GM12878 (cell line): ENCODE measurements at regions not wholly inside any gene's neighbourhood (a gene's known extent, or its start where the extent isn't known, plus 50 kb on each side); places are given as distances from the start of the nearest gene placed in this dataset.

Experiments
- ATAC-seq: fragments of 200-7000 bp; cut with Tn5 transposase; 3 replicates; pipeline ENCODE4 v1.9.1; 2020; ENCODE audit warnings: mild to moderate bottlenecking, moderate library complexity
- BruUV-seq: library from RNA; stranded (reverse); fragments of 400-500 nt; replicated peaks from 2 replicates; lab custom pipeline; 2021; lab: Mats Ljungman, UMichigan
- CTCF ChIA-PET: fragments of 300-600 bp; sonication (Branson Sonifier 250); formaldehyde crosslinking; extraction: SDS; loops from one replicate; lab custom pipeline; 2021; ENCODE audit warnings: inconsistent platforms; lab: Yijun Ruan, JAX
- POLR2A ChIA-PET: fragments of 350-600 bp; formaldehyde crosslinking; extraction: SDS; loops from one replicate; lab custom pipeline; 2021; ENCODE audit warnings: inconsistent platforms; lab: Charles Lee
- RAD21 ChIA-PET: fragments of 300-600 bp; sonication (Branson Sonifier 250); formaldehyde crosslinking; loops from one replicate; lab custom pipeline; 2023; ENCODE audit warnings: antibody characterized with exemption; ENCODE audit not compliant: unreplicated experiment; lab: Charles Lee
- SMC1A ChIA-PET: fragments of 300-600 bp; sonication (Branson Sonifier 250); formaldehyde crosslinking; loops from one replicate; lab custom pipeline; 2023; ENCODE audit not compliant: unreplicated experiment, uncharacterized antibody; lab: Charles Lee
- DNase-seq: peaks from one replicate; pipeline ENCODE4 v3.0.0-alpha.2; 2011; ENCODE audit warnings: low read depth, low spot score
- FAIRE-seq: peaks from 3 replicates; lab custom pipeline; 2011; peaks lifted over from hg19 to GRCh38; lab: Jason Lieb, UNC
- H2AFZ ChIP-seq: 2 replicates; pipeline ENCODE4 v1.6.0; 2011; ENCODE audit warnings: low read depth, low read length, control low read depth; ENCODE audit not compliant: control insufficient read depth
- H3K27ac ChIP-seq: 2 replicates; pipeline ENCODE4 v1.5.1; 2011; ENCODE audit warnings: control low read depth; ENCODE audit not compliant: control insufficient read depth, insufficient read depth
- H3K27me3 ChIP-seq, 2 experiments: replicated peaks in 1 of 2; 2 replicates each; pipeline versions ENCODE4 v1.6.0 to v1.6.1; 2011; ENCODE audit warnings: low read length in 1 of 2; ENCODE audit not compliant: control insufficient read depth in 2 of 2, insufficient read depth in 2 of 2
- H3K36me3 ChIP-seq, 2 experiments: 2 replicates each; pipeline ENCODE4 v1.5.1; 2011; ENCODE audit warnings: low read length in 1 of 2; ENCODE audit not compliant: control insufficient read depth in 2 of 2, insufficient read depth in 2 of 2
- H3K4me1 ChIP-seq: 2 replicates; pipeline ENCODE4 v1.6.1; 2011; ENCODE audit warnings: mild to moderate bottlenecking, low read length, moderate library complexity, mixed read lengths; ENCODE audit not compliant: control insufficient read depth, insufficient read depth
- H3K4me2 ChIP-seq: 2 replicates; pipeline ENCODE4 v1.6.0; 2011; ENCODE audit warnings: control low read depth; ENCODE audit not compliant: control insufficient read depth, insufficient read depth
- H3K4me3 ChIP-seq: fragments of 200-600 bp; sonication (generic); 2 replicates; pipeline ENCODE4 v1.5.1; 2016
- H3K79me2 ChIP-seq: 2 replicates; pipeline ENCODE4 v1.6.0; 2011; ENCODE audit warnings: low read length; ENCODE audit not compliant: control insufficient read depth, insufficient read depth
- H3K9ac ChIP-seq: 2 replicates; pipeline ENCODE4 v1.8.0; 2011; ENCODE audit warnings: low read length, control low read depth, mixed read lengths; ENCODE audit not compliant: control insufficient read depth, insufficient read depth
- H3K9me3 ChIP-seq: replicated peaks from 3 replicates; pipeline ENCODE4 v1.5.1; 2011; ENCODE audit warnings: mild to moderate bottlenecking, low read length; ENCODE audit not compliant: control insufficient read depth, insufficient read depth
- H4K20me1 ChIP-seq: 2 replicates; pipeline ENCODE4 v1.6.0; 2011; ENCODE audit not compliant: control insufficient read depth, insufficient read depth
- BCL11A ChIP-seq: IDR thresholded peaks from 2 replicates; pipeline ENCODE4 v1.6.1; 2011; ENCODE audit warnings: low read depth, low read length
- CHD1 ChIP-seq: IDR thresholded peaks from 2 replicates; pipeline ENCODE4 v1.6.1; 2012; ENCODE audit warnings: low read depth, low read length, improper control_type of control experiment
- ESRRA ChIP-seq: IDR thresholded peaks from 2 replicates; pipeline ENCODE4 v1.6.1; 2012; ENCODE audit warnings: mild to moderate bottlenecking, low read length, improper control_type of control experiment
- EZH2 ChIP-seq: IDR thresholded peaks from 2 replicates; pipeline ENCODE4 v1.6.1; 2012; ENCODE audit warnings: low read depth, mild to moderate bottlenecking, control low read depth, inconsistent platforms, low read length, borderline replicate concordance; ENCODE audit not compliant: control insufficient read depth
- KAT2A ChIP-seq: conservative IDR thresholded peaks from 2 replicates; pipeline ENCODE4 v1.6.1; 2011; ENCODE audit warnings: low read depth, low read length; ENCODE audit not compliant: control insufficient read depth
- KLF5 ChIP-seq: fragments of 450-650 bp; IDR thresholded peaks from 2 replicates; pipeline ENCODE4 v1.6.1; 2014; ENCODE audit warnings: mild to moderate bottlenecking; ENCODE audit not compliant: partially characterized antibody
- MTA3 ChIP-seq: IDR thresholded peaks from 2 replicates; pipeline ENCODE4 v1.6.1; 2012; ENCODE audit warnings: low read length, inconsistent platforms, borderline replicate concordance
- NFIC ChIP-seq: IDR thresholded peaks from 2 replicates; pipeline ENCODE4 v1.6.1; 2012; ENCODE audit warnings: low read depth, mild to moderate bottlenecking, inconsistent platforms, low read length, moderate library complexity
- NFYB ChIP-seq: IDR thresholded peaks from 2 replicates; pipeline ENCODE4 v1.6.1; 2011; ENCODE audit warnings: low read depth, mild to moderate bottlenecking, low read length, improper control_type of control experiment, moderate library complexity; ENCODE audit not compliant: insufficient read depth
- PAX8 ChIP-seq: fragments of 450-650 bp; IDR thresholded peaks from 2 replicates; pipeline ENCODE4 v1.6.1; 2017; ENCODE audit warnings: mild to moderate bottlenecking, moderate library complexity
- POLR2AphosphoS5 ChIP-seq: IDR thresholded peaks from 2 replicates; pipeline ENCODE4 v1.6.1; 2011; ENCODE audit warnings: mild to moderate bottlenecking, low read length, inconsistent platforms
- SMC3 ChIP-seq: IDR thresholded peaks from 2 replicates; pipeline ENCODE4 v1.6.1; 2011; ENCODE audit warnings: low read length, improper control_type of control experiment, borderline replicate concordance
- WGBS: methylation state at CpG from one replicate; pipeline ENCODE4 v1.1.6; 2016; ENCODE audit warnings: low lambda C conversion rate; ENCODE audit not compliant: insufficient replicate concordance, insufficient coverage; ENCODE audit errors: missing lambda C conversion rate; 5-methylcytosine and 5-hydroxymethylcytosine counted together
- in situ Hi-C: fragments of 300-500 bp; cut with MboI; formaldehyde crosslinking; loops from 9 replicates; pipeline ENCODE4 v1.14.3; 2018; ENCODE audit warnings: mixed read lengths
- intact Hi-C: fragments of 100-400 bp; cut with micrococcal nuclease; formaldehyde crosslinking; loops from one replicate; pipeline ENCODE4 v1.14.2; 2022; ENCODE audit not compliant: unreplicated experiment
- TF ChIP-seq, protein P1 (sequence below): fragments of 450-650 bp; formaldehyde crosslinking; IDR thresholded peaks from 2 replicates; pipeline ENCODE4 v1.4.0; 2022; ENCODE audit warnings: mild to moderate bottlenecking, moderate library complexity
- TF ChIP-seq, protein P2 (sequence below): fragments of 150-350 bp; IDR thresholded peaks from 2 replicates; pipeline ENCODE4 v1.6.1; 2016; ENCODE audit warnings: low read depth, low read length
- TF ChIP-seq, protein P3 (sequence below), 3 experiments: IDR thresholded peaks in 2 of 3; conservative IDR thresholded peaks in 1 of 3; 2 replicates each; pipeline ENCODE4 v1.5.1; 2011; ENCODE audit warnings: low read depth in 3 of 3, low read length in 3 of 3, mild to moderate bottlenecking in 3 of 3, control low read depth in 2 of 3, moderate library complexity in 2 of 3, inconsistent platforms in 1 of 3, mixed read lengths in 1 of 3; ENCODE audit not compliant: control insufficient read depth in 2 of 3, insufficient read depth in 1 of 3; ENCODE audit errors: extremely low read depth in 1 of 3

DNA sequence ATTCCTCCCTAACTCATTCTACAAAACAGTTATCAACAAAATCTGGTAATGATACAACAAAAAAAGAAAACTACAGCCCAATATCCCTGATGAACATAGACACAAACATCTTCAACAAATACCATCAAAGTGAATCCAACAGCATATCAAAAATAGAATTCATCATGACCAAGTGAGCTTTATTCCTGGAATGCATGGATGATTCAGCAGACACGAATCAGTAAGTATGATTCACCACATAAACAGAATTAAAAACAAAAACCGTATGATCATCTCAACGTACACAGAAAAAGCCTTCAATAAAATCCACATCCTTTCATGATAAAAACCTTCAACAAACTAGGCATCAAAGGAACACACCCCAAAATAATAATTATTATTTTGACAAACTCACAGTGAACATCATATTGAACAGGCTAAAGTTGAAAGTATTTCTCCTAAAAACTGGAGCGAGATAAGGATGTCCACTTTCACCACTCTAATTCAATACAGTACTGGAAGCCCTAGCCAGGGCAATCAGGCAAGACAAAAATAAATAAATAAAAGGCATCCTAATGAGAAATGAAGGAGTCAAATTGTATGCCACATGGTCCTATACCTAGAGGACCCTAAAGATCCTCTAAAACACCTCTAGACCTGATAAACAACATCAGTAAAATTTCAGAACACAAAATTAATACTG is 305.1 kb upstream of the RGMB start:
- H3K4me2 ChIP-seq, result no peak overlapping the region
- RAD21 ChIA-PET, result no interaction called here
- no peak for TF ChIP-seq BCL11A
- TF ChIP-seq, protein P1, sequence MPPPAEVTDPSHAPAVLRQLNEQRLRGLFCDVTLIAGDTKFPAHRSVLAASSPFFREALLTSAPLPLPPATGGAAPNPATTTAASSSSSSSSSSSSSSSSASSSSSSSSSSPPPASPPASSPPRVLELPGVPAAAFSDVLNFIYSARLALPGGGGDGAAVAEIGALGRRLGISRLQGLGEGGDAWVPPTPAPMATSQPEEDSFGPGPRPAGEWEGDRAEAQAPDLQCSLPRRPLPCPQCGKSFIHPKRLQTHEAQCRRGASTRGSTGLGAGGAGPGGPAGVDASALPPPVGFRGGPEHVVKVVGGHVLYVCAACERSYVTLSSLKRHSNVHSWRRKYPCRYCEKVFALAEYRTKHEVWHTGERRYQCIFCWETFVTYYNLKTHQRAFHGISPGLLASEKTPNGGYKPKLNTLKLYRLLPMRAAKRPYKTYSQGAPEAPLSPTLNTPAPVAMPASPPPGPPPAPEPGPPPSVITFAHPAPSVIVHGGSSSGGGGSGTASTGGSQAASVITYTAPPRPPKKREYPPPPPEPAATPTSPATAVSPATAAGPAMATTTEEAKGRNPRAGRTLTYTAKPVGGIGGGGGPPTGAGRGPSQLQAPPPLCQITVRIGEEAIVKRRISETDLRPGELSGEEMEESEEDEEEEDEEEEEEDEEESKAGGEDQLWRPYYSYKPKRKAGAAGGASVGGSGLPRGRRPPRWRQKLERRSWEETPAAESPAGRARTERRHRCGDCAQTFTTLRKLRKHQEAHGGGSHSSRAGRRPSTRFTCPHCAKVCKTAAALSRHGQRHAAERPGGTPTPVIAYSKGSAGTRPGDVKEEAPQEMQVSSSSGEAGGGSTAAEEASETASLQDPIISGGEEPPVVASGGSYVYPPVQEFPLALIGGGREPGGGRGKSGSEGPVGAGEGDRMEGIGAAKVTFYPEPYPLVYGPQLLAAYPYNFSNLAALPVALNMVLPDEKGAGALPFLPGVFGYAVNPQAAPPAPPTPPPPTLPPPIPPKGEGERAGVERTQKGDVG (CRISPR knock-in tag), result no peak
- TF ChIP-seq, protein P2, sequence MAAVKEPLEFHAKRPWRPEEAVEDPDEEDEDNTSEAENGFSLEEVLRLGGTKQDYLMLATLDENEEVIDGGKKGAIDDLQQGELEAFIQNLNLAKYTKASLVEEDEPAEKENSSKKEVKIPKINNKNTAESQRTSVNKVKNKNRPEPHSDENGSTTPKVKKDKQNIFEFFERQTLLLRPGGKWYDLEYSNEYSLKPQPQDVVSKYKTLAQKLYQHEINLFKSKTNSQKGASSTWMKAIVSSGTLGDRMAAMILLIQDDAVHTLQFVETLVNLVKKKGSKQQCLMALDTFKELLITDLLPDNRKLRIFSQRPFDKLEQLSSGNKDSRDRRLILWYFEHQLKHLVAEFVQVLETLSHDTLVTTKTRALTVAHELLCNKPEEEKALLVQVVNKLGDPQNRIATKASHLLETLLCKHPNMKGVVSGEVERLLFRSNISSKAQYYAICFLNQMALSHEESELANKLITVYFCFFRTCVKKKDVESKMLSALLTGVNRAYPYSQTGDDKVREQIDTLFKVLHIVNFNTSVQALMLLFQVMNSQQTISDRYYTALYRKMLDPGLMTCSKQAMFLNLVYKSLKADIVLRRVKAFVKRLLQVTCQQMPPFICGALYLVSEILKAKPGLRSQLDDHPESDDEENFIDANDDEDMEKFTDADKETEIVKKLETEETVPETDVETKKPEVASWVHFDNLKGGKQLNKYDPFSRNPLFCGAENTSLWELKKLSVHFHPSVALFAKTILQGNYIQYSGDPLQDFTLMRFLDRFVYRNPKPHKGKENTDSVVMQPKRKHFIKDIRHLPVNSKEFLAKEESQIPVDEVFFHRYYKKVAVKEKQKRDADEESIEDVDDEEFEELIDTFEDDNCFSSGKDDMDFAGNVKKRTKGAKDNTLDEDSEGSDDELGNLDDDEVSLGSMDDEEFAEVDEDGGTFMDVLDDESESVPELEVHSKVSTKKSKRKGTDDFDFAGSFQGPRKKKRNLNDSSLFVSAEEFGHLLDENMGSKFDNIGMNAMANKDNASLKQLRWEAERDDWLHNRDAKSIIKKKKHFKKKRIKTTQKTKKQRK, result no peak
- TF ChIP-seq ESRRA, result no peak
- TF ChIP-seq POLR2AphosphoS5, result no peak
- no peak for TF ChIP-seq PAX8
- no peak for TF ChIP-seq NFIC
- TF ChIP-seq KLF5, result no peak
- TF ChIP-seq EZH2, result no peak
- TF ChIP-seq CHD1, result no peak
- TF ChIP-seq, protein P3, sequence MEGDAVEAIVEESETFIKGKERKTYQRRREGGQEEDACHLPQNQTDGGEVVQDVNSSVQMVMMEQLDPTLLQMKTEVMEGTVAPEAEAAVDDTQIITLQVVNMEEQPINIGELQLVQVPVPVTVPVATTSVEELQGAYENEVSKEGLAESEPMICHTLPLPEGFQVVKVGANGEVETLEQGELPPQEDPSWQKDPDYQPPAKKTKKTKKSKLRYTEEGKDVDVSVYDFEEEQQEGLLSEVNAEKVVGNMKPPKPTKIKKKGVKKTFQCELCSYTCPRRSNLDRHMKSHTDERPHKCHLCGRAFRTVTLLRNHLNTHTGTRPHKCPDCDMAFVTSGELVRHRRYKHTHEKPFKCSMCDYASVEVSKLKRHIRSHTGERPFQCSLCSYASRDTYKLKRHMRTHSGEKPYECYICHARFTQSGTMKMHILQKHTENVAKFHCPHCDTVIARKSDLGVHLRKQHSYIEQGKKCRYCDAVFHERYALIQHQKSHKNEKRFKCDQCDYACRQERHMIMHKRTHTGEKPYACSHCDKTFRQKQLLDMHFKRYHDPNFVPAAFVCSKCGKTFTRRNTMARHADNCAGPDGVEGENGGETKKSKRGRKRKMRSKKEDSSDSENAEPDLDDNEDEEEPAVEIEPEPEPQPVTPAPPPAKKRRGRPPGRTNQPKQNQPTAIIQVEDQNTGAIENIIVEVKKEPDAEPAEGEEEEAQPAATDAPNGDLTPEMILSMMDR (IDR thresholded peaks at IDR 0.05 in 2 of 3, conservative IDR thresholded peaks at IDR 0.05 in 1 of 3; ENCODE audit: control insufficient read depth in 2 of 3, extremely low read depth in 1 of 3, insufficient read depth in 1 of 3, low read depth in 3 of 3, low read length in 3 of 3), result no peak
- no peak for TF ChIP-seq KAT2A
- TF ChIP-seq SMC3, result no peak
- TF ChIP-seq MTA3, result no peak
- TF ChIP-seq NFYB, result no peak
- TF ChIP-seq, all 136 proteins: peak for 0
- POLR2A ChIA-PET, result no interaction called here
- DNase-seq (no peak), ATAC-seq (no peak), FAIRE-seq (no peak)
- Histone ChIP-seq H3K4me1 (no peaks in the 10 kb centered on the region), H4K20me1 (no peaks in the 10 kb centered on the region), H3K36me3 (no peaks in the 10 kb centered on the region), H3K9ac (no peak overlapping the region), H3K27ac (no peak overlapping the region), H3K27me3 (no peaks in the 10 kb centered on the region), H3K4me3 (no peak overlapping the region), H3K9me3 (no peaks in the 10 kb centered on the region), H3K79me2 (no peaks in the 10 kb centered on the region), H2AFZ (no peak overlapping the region)
- no TSS peak for BruUV-seq
- in situ Hi-C loops (no loop called here), intact Hi-C loops (no loop called here)
- 28% methylated on average over 4 of the region's 4 CpGs for WGBS
- SMC1A ChIA-PET, result no interaction called here
- CTCF ChIA-PET, result no interaction called here
